GM04504 (cell line): ENCODE measurements at regions not wholly inside any gene's neighbourhood (a gene's known extent, or its start where the extent isn't known, plus 50 kb on each side); places are given as distances from the start of the nearest gene placed in this dataset.

ENCODE experiments used
- DNase-seq: peaks from one replicate; pipeline ENCODE4 v3.0.0-alpha.2; 2012; ENCODE audit warnings: low read depth

GRCh38 chr5:73291873-73292272, 118.9 kb downstream of the TMEM174 start:
- no peak for DNase-seq

GRCh38 chr5:73290242-73290641, 117.2 kb downstream of the TMEM174 start:
- no peak for DNase-seq

GRCh38 chr5:73288803-73289720, 116.1 kb downstream of the TMEM174 start:
- no peak for DNase-seq

GRCh38 chr5:73286896-73287295, 113.9 kb downstream of the TMEM174 start:
- DNase-seq, result no peak

GRCh38 chr5:73284985-73285384, 112.0 kb downstream of the TMEM174 start:
- no peak for DNase-seq

- DNase-seq, result no peak
Measured at GRCh38 chr5:73284220-73284795, 111.3 kb downstream of the TMEM174 start.

- no peak for DNase-seq
Measured at GRCh38 chr5:73282923-73283322, 109.9 kb downstream of the TMEM174 start.

GRCh38 chr5:73282383-73282782, 109.4 kb downstream of the TMEM174 start:
- DNase-seq, result no peak

- DNase-seq, result no peak
Measured at GRCh38 chr5:73280821-73281746, 108.1 kb downstream of the TMEM174 start.

GRCh38 chr5:73280386-73280785, 107.4 kb downstream of the TMEM174 start:
- no peak for DNase-seq

- no peak for DNase-seq
Measured at GRCh38 chr5:73279805-73280204, 106.8 kb downstream of the TMEM174 start.

- DNase-seq, result no peak
Measured at GRCh38 chr5:73278693-73279092, 105.7 kb downstream of the TMEM174 start.

GRCh38 chr5:73274881-73275663, 102.1 kb downstream of the TMEM174 start:
- DNase-seq, result no peak

- DNase-seq, result no peak
Measured at GRCh38 chr5:73274121-73274520, 101.1 kb downstream of the TMEM174 start.

- DNase-seq, result no peak
Measured at GRCh38 chr5:73273379-73274050, 100.5 kb downstream of the TMEM174 start.

- DNase-seq, result no peak
Measured at GRCh38 chr5:73272351-73272750, 99.4 kb downstream of the TMEM174 start.

GRCh38 chr5:73268826-73269225, 95.8 kb downstream of the TMEM174 start:
- DNase-seq, result no peak

GRCh38 chr5:73267766-73268435, 94.9 kb downstream of the TMEM174 start:
- DNase-seq, result no peak

- DNase-seq, result no peak
Measured at GRCh38 chr5:73266925-73267765, 94.2 kb downstream of the TMEM174 start.
